ENCODE measurements at regions not wholly inside any gene's neighbourhood (a gene's known extent, or its start where the extent isn't known, plus 50 kb on each side); places are given as distances from the start of the nearest gene placed in this dataset.

DNA sequence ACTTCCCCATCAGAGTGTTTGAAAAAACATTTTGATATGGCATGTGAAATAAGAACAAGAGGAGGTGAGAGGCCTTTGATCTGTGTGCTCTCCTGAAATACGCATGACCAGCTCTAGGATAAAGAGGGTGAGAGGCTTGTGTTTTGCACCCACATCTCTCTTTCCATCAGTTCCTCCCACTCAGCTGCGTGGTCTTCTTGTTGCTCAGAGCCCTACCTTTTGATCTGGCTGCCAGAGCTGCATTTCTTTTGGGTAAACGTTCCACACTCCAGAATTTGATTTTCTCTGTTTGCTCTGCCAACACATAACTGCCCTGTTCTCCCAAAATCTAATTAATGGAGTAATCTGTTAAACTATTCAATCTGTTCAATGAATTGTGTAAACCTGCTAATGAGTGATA lies 72.0 kb upstream of the FN1 start:
- TF ChIP-seq TARDBP (CRISPR knock-in tag; IDR thresholded peaks at IDR 0.05) (no peak), POLR2A (IDR thresholded peaks at IDR 0.05; ENCODE audit: insufficient read depth in 1 of 2, low read depth in 2 of 2, low read length in 2 of 2) (no peak), TAF1 (CRISPR knock-in tag; IDR thresholded peaks at IDR 0.05) (no peak), NFYB (CRISPR knock-in tag; IDR thresholded peaks at IDR 0.05) (no peak), ZFP62 (CRISPR knock-in tag; IDR thresholded peaks at IDR 0.05) (no peak), MEIS2 (CRISPR knock-in tag; IDR thresholded peaks at IDR 0.05) (no peak), ZNF724P (CRISPR knock-in tag; IDR thresholded peaks at IDR 0.05; ENCODE audit: borderline replicate concordance) (no peak), DR1 (CRISPR knock-in tag; IDR thresholded peaks at IDR 0.05) (no peak)

Data from HepG2 (cell line).